KMS-11 (cell line): ENCODE measurements at regions not wholly inside any gene's neighbourhood (a gene's known extent, or its start where the extent isn't known, plus 50 kb on each side); places are given as distances from the start of the nearest gene placed in this dataset.

Experiments used
- H2AFZ ChIP-seq: fragments of 200-600 bp; sonication (generic); 2 replicates; pipeline ENCODE4 v1.6.1; 2016; ENCODE audit warnings: antibody characterized with exemption, mixed run types, low read depth
- H3K27ac ChIP-seq: fragments of 200-600 bp; sonication (generic); 2 replicates; pipeline ENCODE4 v1.6.1; 2016; ENCODE audit warnings: mild to moderate bottlenecking, mixed run types
- H3K27me3 ChIP-seq: fragments of 200-600 bp; sonication (generic); 2 replicates; pipeline ENCODE4 v1.6.1; 2017; ENCODE audit warnings: mild to moderate bottlenecking, low read depth, mixed run types, moderate library complexity; ENCODE audit not compliant: insufficient read depth
- H3K36me3 ChIP-seq: fragments of 200-600 bp; sonication (generic); 2 replicates; pipeline ENCODE4 v1.6.1; 2017; ENCODE audit warnings: mild to moderate bottlenecking, mixed run types; ENCODE audit not compliant: insufficient read depth
- H3K4me1 ChIP-seq: fragments of 200-600 bp; sonication (generic); 2 replicates; pipeline ENCODE4 v1.6.1; 2016; ENCODE audit warnings: mild to moderate bottlenecking, low read depth, mixed run types; ENCODE audit not compliant: poor library complexity, severe bottlenecking
- H3K4me2 ChIP-seq: fragments of 200-600 bp; sonication (generic); 2 replicates; pipeline ENCODE4 v1.7.0; 2016; ENCODE audit warnings: mild to moderate bottlenecking, mixed run types
- H3K4me3 ChIP-seq: fragments of 200-600 bp; sonication (generic); IDR thresholded peaks from 2 replicates; pipeline ENCODE4 v1.6.1; 2017; ENCODE audit warnings: low read depth, low read length, mixed read lengths; ENCODE audit not compliant: insufficient read depth
- H3K79me2 ChIP-seq: fragments of 200-600 bp; sonication (generic); 2 replicates; pipeline ENCODE4 v1.6.1; 2016; ENCODE audit warnings: low read depth, mixed run types; ENCODE audit not compliant: insufficient read depth
- H3K9ac ChIP-seq: fragments of 200-600 bp; sonication (generic); 2 replicates; pipeline ENCODE4 v1.6.1; 2016; ENCODE audit warnings: mild to moderate bottlenecking, mixed run types
- H4K20me1 ChIP-seq: fragments of 200-600 bp; sonication (generic); 2 replicates; pipeline ENCODE4 v1.6.1; 2016; ENCODE audit warnings: mild to moderate bottlenecking, mixed run types; ENCODE audit not compliant: insufficient read depth
- CTCF ChIP-seq: fragments of 200-600 bp; sonication (generic); conservative IDR thresholded peaks from 2 replicates; pipeline ENCODE4 v1.6.1; 2017; ENCODE audit warnings: low read depth, mild to moderate bottlenecking, antibody characterized with exemption, low read length, moderate library complexity, mixed read lengths

GRCh38 chr3:160134454-160134853, 90.8 kb upstream of the C3orf80 start:
- no peak overlapping the region for H2AFZ ChIP-seq
- no peak for TF ChIP-seq CTCF
- no peaks in the 10 kb centered on the region for H3K27me3 ChIP-seq
- H3K36me3 ChIP-seq = no peaks in the 10 kb centered on the region
- no peak overlapping the region for H3K27ac ChIP-seq
- H3K4me2 ChIP-seq = no peak overlapping the region
- H3K79me2 ChIP-seq = no peaks in the 10 kb centered on the region
- no peak overlapping the region for H3K9ac ChIP-seq
- no peak overlapping the region for H3K4me3 ChIP-seq
- no peaks in the 10 kb centered on the region for H4K20me1 ChIP-seq
- H3K4me1 ChIP-seq = no peaks in the 10 kb centered on the region

GRCh38 chr3:160134964-160135363, 90.3 kb upstream of the C3orf80 start:
- H3K4me3 ChIP-seq = no peak overlapping the region
- H3K4me2 ChIP-seq = no peak overlapping the region
- H3K36me3 ChIP-seq = no peaks in the 10 kb centered on the region
- H3K9ac ChIP-seq = no peak overlapping the region
- no peaks in the 10 kb centered on the region for H3K27me3 ChIP-seq
- no peak overlapping the region for H2AFZ ChIP-seq
- no peaks in the 10 kb centered on the region for H3K4me1 ChIP-seq
- no peak overlapping the region for H3K27ac ChIP-seq
- no peak for TF ChIP-seq CTCF
- H4K20me1 ChIP-seq = no peaks in the 10 kb centered on the region
- H3K79me2 ChIP-seq = no peaks in the 10 kb centered on the region

- Histone ChIP-seq H3K4me3 (no peak overlapping the region), H3K4me2 (no peak overlapping the region), H3K27me3 (no peaks in the 10 kb centered on the region), H3K79me2 (no peaks in the 10 kb centered on the region), H3K4me1 (no peaks in the 10 kb centered on the region), H4K20me1 (no peaks in the 10 kb centered on the region), H2AFZ (no peak overlapping the region), H3K27ac (no peak overlapping the region), H3K36me3 (no peaks in the 10 kb centered on the region), H3K9ac (no peak overlapping the region)
- TF ChIP-seq CTCF = no peak
Measured at GRCh38 chr3:160135851-160136250, 89.4 kb upstream of the C3orf80 start.

GRCh38 chr3:160136421-160136820, 88.8 kb upstream of the C3orf80 start:
- TF ChIP-seq CTCF = no peak
- Histone ChIP-seq H3K27me3 (no peaks in the 10 kb centered on the region), H3K4me1 (no peaks in the 10 kb centered on the region), H3K9ac (no peak overlapping the region), H4K20me1 (no peaks in the 10 kb centered on the region), H3K4me2 (no peak overlapping the region), H3K27ac (no peak overlapping the region), H3K4me3 (no peak overlapping the region), H2AFZ (no peak overlapping the region), H3K36me3 (no peaks in the 10 kb centered on the region), H3K79me2 (no peaks in the 10 kb centered on the region)

GRCh38 chr3:160139291-160139690, 85.9 kb upstream of the C3orf80 start:
- TF ChIP-seq CTCF = no peak
- Histone ChIP-seq H3K36me3 (no peaks in the 10 kb centered on the region), H3K4me1 (no peaks in the 10 kb centered on the region), H3K4me2 (no peak overlapping the region), H3K27ac (no peak overlapping the region), H3K9ac (no peak overlapping the region), H4K20me1 (no peaks in the 10 kb centered on the region), H3K79me2 (no peaks in the 10 kb centered on the region), H3K27me3 (no peaks in the 10 kb centered on the region), H2AFZ (no peak overlapping the region), H3K4me3 (no peak overlapping the region)
